Tibial nerve (tissue), 4 donors: ENCODE measurements at regions not wholly inside any gene's neighbourhood (a gene's known extent, or its start where the extent isn't known, plus 50 kb on each side); places are given as distances from the start of the nearest gene placed in this dataset.

Experiments
- DNase-seq, 2 donors: peaks; one replicate each; pipeline ENCODE4 v3.0.0-alpha.2; 2019; ENCODE audit warnings: low spot score in 2 of 2
- H3K27ac ChIP-seq, 4 donors: fragments of 200-600 bp; sonication (generic) in 3 of 4; one replicate each; pipeline ENCODE4 v1.5.1; 2017 to 2019; ENCODE audit warnings: mild to moderate bottlenecking in 1 of 4
- H3K27me3 ChIP-seq, 2 donors: fragments of 200-600 bp; sonication (generic) in 1 of 2; one replicate each; pipeline versions ENCODE4 v1.5.1 to v1.6.0; 2017 to 2019
- H3K36me3 ChIP-seq, 3 donors: fragments of 200-600 bp; sonication (generic); one replicate each; pipeline ENCODE4 v1.5.1; 2018 to 2019
- H3K4me1 ChIP-seq, 4 donors: fragments of 200-600 bp; sonication (generic) in 3 of 4; one replicate each; pipeline ENCODE4 v1.5.1; 2017 to 2019
- H3K4me3 ChIP-seq, 4 donors: fragments of 200-600 bp; sonication (generic) in 3 of 4; one replicate each; pipeline ENCODE4 v1.5.1; 2017 to 2019; ENCODE audit warnings: mild to moderate bottlenecking in 1 of 4, moderate library complexity in 1 of 4
- H3K9me3 ChIP-seq, 4 donors: fragments of 200-600 bp; sonication (generic) in 3 of 4; one replicate each; pipeline ENCODE4 v1.5.1; 2017 to 2019
- CTCF ChIP-seq, 5 experiments: fragments of 200-600 bp in 3 of 5; fragments of 450-650 bp in 2 of 5; sonication (generic) in 3 of 5; IDR thresholded peaks; one replicate each; pipeline ENCODE4 v1.5.1; 2016 to 2019; ENCODE audit warnings: antibody characterized with exemption in 5 of 5, mild to moderate bottlenecking in 3 of 5, moderate library complexity in 2 of 5
- EP300 ChIP-seq, 2 donors: sonication (generic); formaldehyde crosslinking; IDR thresholded peaks; one replicate each; pipeline ENCODE4 v1.6.1; 2017; ENCODE audit warnings: antibody characterized with exemption in 2 of 2, mild to moderate bottlenecking in 1 of 2
- POLR2A ChIP-seq, 2 donors: fragments of 450-650 bp; IDR thresholded peaks; one replicate each; pipeline ENCODE4 v1.6.1; 2017; ENCODE audit warnings: antibody characterized with exemption in 2 of 2, mild to moderate bottlenecking in 2 of 2, moderate library complexity in 2 of 2
- WGBS, 2 donors: methylation state at CpG; one replicate each; pipeline ENCODE4 v1.1.5; 2018; 5-methylcytosine and 5-hydroxymethylcytosine counted together

DNA sequence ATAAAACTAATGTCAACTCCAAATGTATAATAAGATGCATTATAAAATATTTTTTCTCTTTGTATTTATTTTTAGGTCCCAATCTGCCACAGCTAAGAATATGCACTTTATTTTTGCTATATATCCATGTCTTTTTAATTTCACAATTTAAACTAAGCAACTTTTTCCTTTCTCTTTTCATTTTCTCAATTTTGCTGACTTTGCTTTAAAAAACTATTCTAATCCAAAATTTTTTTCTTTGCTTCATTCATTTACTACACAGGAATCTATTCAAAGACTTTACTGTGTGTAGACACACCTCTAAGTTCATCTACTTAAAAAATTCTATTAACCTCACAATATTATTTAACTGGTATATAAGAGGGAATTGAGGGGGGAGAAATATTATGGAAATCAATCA is 201.9 kb downstream of the ADGRA3 start:
- no peak for TF ChIP-seq EP300 (IDR thresholded peaks at IDR 0.05)
- no peak for TF ChIP-seq POLR2A (IDR thresholded peaks at IDR 0.05)
- no peak for TF ChIP-seq CTCF (IDR thresholded peaks at IDR 0.05)
- no peaks in the 10 kb centered on the region for H3K36me3 ChIP-seq
- no peak overlapping the region for H3K4me3 ChIP-seq

DNA sequence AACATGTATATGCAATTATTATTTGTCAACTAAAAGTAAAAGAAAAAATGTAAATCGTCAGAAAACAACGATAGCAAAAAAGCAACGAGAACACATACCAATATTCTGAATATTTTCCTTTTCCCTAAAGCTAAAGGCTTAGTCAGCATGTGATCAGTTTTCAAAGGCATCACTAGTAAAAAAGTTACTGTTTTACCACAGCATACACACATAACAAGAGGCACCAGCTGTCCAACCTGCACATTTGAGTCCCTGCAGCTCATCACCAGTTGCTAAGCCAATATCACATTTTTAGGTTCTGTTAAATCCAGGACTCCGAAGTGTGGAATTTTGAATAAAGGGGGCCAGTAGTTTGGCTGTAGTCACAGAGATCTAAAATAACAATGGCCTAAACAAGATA is 203.8 kb downstream of the ADGRA3 start:
- no peaks in the 10 kb centered on the region for H3K36me3 ChIP-seq
- H3K27me3 ChIP-seq, result no peaks in the 10 kb centered on the region
- DNase-seq, result no peak
- no peak overlapping the region for H3K4me3 ChIP-seq
- no peak for TF ChIP-seq POLR2A (IDR thresholded peaks at IDR 0.05)
- TF ChIP-seq EP300 (IDR thresholded peaks at IDR 0.05), result no peak
- TF ChIP-seq CTCF (IDR thresholded peaks at IDR 0.05), result no peak
- H3K9me3 ChIP-seq, result no peaks in the 10 kb centered on the region
- WGBS, 2 donors, result 85 to 89% methylated on average over 4 of the region's 4 CpGs
- no peaks in the 10 kb centered on the region for H3K4me1 ChIP-seq
- no peak overlapping the region for H3K27ac ChIP-seq

More for the DNA sequence above, 201.9 kb downstream of the ADGRA3 start:
- H3K27ac ChIP-seq, result no peak overlapping the region
- H3K27me3 ChIP-seq, result no peaks in the 10 kb centered on the region
- H3K4me1 ChIP-seq, result no peaks in the 10 kb centered on the region
- DNase-seq, result no peak
- H3K9me3 ChIP-seq, result no peaks in the 10 kb centered on the region

- DNase-seq, result no peak
- Histone ChIP-seq H3K4me1 (no peaks in the 10 kb centered on the region), H3K9me3 (peaks cover 0 to 16% (median 0%) of the 10 kb centered on the region in 4 donors), H3K27me3 (no peaks in the 10 kb centered on the region), H3K36me3 (no peaks in the 10 kb centered on the region), H3K27ac (no peak overlapping the region), H3K4me3 (no peak overlapping the region)
- no peak for TF ChIP-seq POLR2A (IDR thresholded peaks at IDR 0.05)
- TF ChIP-seq EP300 (IDR thresholded peaks at IDR 0.05), result no peak
- no peak for TF ChIP-seq CTCF (IDR thresholded peaks at IDR 0.05)
- WGBS, 2 donors, result 59 to 65% methylated on average over 2 of the region's 2 CpGs
These were observed 214.6 kb downstream of the ADGRA3 start for GRCh38 chr4:22301253-22301652.

DNA sequence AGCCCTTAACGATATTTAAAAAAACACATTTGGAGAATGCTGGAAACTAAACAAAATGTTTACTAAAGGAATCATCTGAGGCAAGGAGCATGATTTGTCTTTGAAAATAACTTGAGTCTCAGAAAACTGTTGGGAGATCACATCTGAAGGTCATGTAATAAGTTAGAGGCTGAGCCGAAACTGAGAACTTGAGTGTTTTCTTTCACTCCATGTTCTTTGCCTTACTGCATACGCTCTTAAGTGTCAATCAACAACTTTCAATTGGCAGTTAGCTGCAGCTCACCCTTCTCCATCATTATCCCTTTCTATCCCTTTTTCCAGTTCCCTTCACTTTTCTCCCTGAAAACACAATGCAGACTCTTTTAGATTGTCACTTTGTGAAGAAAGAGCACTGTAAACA is 216.2 kb downstream of the ADGRA3 start:
- no peak overlapping the region for H3K4me3 ChIP-seq
- H3K4me1 ChIP-seq, result no peaks in the 10 kb centered on the region
- 89% methylated on average over 3 of the region's 3 CpGs for WGBS, 2 donors
- no peaks in the 10 kb centered on the region for H3K27me3 ChIP-seq
- no peak for TF ChIP-seq EP300 (IDR thresholded peaks at IDR 0.05)
- no peak for TF ChIP-seq POLR2A (IDR thresholded peaks at IDR 0.05)
- TF ChIP-seq CTCF (IDR thresholded peaks at IDR 0.05), result no peak
- H3K27ac ChIP-seq, result no peak overlapping the region
- no peak for DNase-seq
- H3K36me3 ChIP-seq, result no peaks in the 10 kb centered on the region
- peaks cover 0 to 16% (median 0%) of the 10 kb centered on the region in 4 donors for H3K9me3 ChIP-seq

DNA sequence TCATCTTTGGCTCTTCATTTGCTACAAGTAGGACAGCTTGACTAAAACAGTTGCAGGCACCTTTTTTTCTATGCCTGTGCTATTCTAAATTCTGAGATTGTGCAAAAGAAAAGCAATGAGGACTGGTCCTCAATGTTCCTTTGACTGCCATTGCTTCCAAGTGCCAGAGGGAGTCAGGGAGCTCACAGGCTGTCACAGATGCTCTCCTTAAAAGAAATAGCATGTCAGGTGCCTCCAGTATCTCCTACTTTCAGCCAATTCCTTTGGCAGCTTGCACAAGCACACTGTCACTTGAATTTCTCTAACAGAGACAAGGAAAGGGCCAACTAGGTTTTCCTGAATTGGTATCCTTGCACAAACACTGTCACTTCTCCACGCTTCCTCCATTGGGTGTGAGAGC is 228.2 kb downstream of the ADGRA3 start:
- no peak overlapping the region for H3K27ac ChIP-seq
- no peak for DNase-seq
- no peaks in the 10 kb centered on the region for H3K36me3 ChIP-seq
- H3K4me1 ChIP-seq, result no peaks in the 10 kb centered on the region
- peaks cover 0 to 4% (median 0%) of the 10 kb centered on the region in 4 donors for H3K9me3 ChIP-seq
- WGBS, 2 donors, result 80 to 88% methylated on average over 1 of the region's 1 CpG
- H3K27me3 ChIP-seq, result no peaks in the 10 kb centered on the region
- H3K4me3 ChIP-seq, result no peak overlapping the region
- TF ChIP-seq CTCF (IDR thresholded peaks at IDR 0.05) (no peak), EP300 (IDR thresholded peaks at IDR 0.05) (no peak), POLR2A (IDR thresholded peaks at IDR 0.05) (no peak)
